ENCODE measurements at regions not wholly inside any gene's neighbourhood (a gene's known extent, or its start where the extent isn't known, plus 50 kb on each side); places are given as distances from the start of the nearest gene placed in this dataset.

DNA sequence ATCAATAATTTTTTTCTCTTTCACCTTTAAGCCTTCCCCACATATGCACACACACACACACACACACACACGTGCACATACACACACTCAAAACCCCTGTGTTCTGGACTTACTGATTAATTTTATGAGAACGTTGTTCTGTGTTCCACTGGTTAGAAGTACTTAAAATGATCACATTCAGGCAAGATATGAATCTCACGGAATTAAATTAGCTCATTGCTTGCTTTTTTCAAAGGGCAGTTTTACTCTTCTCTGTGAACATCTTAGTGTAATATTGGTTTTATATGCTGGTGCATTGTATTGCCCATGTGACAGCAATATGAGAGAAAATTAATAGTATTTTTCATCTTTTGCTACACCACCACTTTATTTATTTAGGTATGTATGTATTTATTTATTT lies 377.3 kb upstream of the RBFOX1 start:
- TF ChIP-seq, protein P1, sequence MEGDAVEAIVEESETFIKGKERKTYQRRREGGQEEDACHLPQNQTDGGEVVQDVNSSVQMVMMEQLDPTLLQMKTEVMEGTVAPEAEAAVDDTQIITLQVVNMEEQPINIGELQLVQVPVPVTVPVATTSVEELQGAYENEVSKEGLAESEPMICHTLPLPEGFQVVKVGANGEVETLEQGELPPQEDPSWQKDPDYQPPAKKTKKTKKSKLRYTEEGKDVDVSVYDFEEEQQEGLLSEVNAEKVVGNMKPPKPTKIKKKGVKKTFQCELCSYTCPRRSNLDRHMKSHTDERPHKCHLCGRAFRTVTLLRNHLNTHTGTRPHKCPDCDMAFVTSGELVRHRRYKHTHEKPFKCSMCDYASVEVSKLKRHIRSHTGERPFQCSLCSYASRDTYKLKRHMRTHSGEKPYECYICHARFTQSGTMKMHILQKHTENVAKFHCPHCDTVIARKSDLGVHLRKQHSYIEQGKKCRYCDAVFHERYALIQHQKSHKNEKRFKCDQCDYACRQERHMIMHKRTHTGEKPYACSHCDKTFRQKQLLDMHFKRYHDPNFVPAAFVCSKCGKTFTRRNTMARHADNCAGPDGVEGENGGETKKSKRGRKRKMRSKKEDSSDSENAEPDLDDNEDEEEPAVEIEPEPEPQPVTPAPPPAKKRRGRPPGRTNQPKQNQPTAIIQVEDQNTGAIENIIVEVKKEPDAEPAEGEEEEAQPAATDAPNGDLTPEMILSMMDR (IDR thresholded peaks at IDR 0.05; ENCODE audit: insufficient read depth, low read length, poor library complexity, severe bottlenecking): no peak
- no peak for TF ChIP-seq EZH2phosphoT487 (conservative IDR thresholded peaks at IDR 0.05; ENCODE audit: low read length)

Data from SU-DHL-6 (cell line).